Right cardiac atrium (tissue), 5 donors: ENCODE measurements at regions not wholly inside any gene's neighbourhood (a gene's known extent, or its start where the extent isn't known, plus 50 kb on each side); places are given as distances from the start of the nearest gene placed in this dataset.

ENCODE experiments used
- ATAC-seq, 2 donors: fragments of 200-7000 bp; cut with Tn5 transposase; one replicate each; pipeline versions ENCODE4 v1.8.0 to v1.9.1; 2020; ENCODE audit warnings: moderate library complexity in 2 of 2, mild to moderate bottlenecking in 1 of 2
- DNase-seq, 3 donors: peaks; one replicate each; pipeline ENCODE4 v3.0.0-alpha.2; 2020
- H3K27ac ChIP-seq: one replicate; pipeline ENCODE4 v1.5.1; 2013; ENCODE audit warnings: mild to moderate bottlenecking, low read length, control low read depth, moderate library complexity
- H3K27me3 ChIP-seq: one replicate; pipeline ENCODE4 v1.6.1; 2013; ENCODE audit not compliant: control insufficient read depth, insufficient read depth
- H3K4me1 ChIP-seq: one replicate; pipeline ENCODE4 v1.6.1; 2013; ENCODE audit warnings: low read length; ENCODE audit not compliant: control insufficient read depth, insufficient read depth
- H3K4me3 ChIP-seq: one replicate; pipeline ENCODE4 v1.5.1; 2013; ENCODE audit warnings: low read length, control low read depth
- H3K9me3 ChIP-seq: one replicate; pipeline ENCODE4 v1.6.1; 2013; ENCODE audit warnings: low read length; ENCODE audit not compliant: control insufficient read depth
- WGBS: extraction: QIAGEN DNeasy Blood & Tissue Kit; methylation state at CpG from one replicate; pipeline ENCODE4 v1.1.7; 2013; 5-methylcytosine and 5-hydroxymethylcytosine counted together
- intact Hi-C, 4 donors: fragments of 100-400 bp; cut with DNase I; formaldehyde crosslinking; loops; one replicate each; pipeline versions ENCODE4 v1.11.0 to v1.14.0; 2022 to 2023
- donor health status: healthy with polysubstance abuse.
- donor health status: DM: no; HTN: yes; CAD: no.
- donor health status: DM: no; HTN: no; CAD: no.
- donor health status: DM: no; HTN: yes; CAD: no; lungs with severe emphysema.
- donor health status: DM: yes; HTN: yes; CAD: no.

DNA sequence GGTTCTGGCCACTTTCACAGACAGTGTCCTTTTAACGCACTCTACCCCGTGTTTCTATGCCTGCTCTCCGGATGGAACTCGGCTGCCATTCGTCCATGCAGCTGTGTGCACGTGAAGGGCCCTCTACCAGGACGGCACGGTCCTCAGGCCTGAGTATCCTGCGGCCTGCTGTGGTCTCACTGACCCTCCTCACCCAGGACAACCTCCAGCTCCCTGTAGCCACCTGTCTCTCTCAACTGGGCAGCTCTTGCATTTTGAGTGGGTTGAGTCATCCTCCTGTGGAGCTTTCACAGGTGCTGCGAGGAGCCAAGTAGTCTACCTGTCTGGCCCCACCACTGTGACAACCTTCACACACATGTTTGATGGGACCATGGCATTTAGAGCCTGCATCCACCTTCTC is 321.7 kb upstream of the TSHZ3 start:
- intact Hi-C loops, result no loop called here
- DNase-seq (no peak), ATAC-seq (no peak)
- no peak overlapping the region for H3K4me3 ChIP-seq
- 91% methylated on average over 10 of the region's 10 CpGs for WGBS
- H3K27ac ChIP-seq, result no peak overlapping the region
- no peaks in the 10 kb centered on the region for H3K9me3 ChIP-seq
- no peaks in the 10 kb centered on the region for H3K27me3 ChIP-seq
- H3K4me1 ChIP-seq, result no peaks in the 10 kb centered on the region

DNA sequence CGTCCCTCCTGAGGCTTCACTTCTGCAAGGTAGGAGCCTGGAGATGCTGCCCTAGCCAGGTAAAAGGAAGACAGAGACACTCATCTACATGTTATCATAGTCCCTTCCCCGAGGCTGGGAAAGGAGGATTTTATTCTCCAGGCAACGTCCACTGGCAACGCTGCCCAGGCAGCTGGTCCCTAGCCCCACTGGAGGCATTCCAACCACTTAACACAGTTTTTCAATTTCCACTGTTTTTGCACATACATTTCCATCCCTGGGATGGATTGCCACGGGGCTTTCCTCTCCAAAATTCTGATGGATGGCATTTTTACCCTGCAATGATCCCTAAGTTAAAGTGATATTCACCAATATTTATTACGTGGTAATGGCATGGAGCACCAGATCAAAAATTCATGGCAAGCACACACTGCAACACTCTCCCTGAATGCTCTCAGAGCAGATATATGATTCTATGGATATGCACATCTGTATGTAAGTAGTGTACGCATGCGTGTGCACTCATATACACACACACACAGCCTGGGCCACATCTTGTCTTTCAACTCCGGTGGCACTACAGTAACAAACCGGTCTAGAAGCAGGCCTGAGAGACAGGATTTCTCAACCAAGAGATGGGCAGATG is 322.3 kb upstream of the TSHZ3 start:
- no peaks in the 10 kb centered on the region for H3K9me3 ChIP-seq
- DNase-seq (no peak), ATAC-seq (no peak)
- no peak overlapping the region for H3K4me3 ChIP-seq
- no peaks in the 10 kb centered on the region for H3K4me1 ChIP-seq
- no peaks in the 10 kb centered on the region for H3K27me3 ChIP-seq
- intact Hi-C loops, result no loop called here
- 84% methylated on average over 10 of the region's 10 CpGs for WGBS
- H3K27ac ChIP-seq, result no peak overlapping the region

DNA sequence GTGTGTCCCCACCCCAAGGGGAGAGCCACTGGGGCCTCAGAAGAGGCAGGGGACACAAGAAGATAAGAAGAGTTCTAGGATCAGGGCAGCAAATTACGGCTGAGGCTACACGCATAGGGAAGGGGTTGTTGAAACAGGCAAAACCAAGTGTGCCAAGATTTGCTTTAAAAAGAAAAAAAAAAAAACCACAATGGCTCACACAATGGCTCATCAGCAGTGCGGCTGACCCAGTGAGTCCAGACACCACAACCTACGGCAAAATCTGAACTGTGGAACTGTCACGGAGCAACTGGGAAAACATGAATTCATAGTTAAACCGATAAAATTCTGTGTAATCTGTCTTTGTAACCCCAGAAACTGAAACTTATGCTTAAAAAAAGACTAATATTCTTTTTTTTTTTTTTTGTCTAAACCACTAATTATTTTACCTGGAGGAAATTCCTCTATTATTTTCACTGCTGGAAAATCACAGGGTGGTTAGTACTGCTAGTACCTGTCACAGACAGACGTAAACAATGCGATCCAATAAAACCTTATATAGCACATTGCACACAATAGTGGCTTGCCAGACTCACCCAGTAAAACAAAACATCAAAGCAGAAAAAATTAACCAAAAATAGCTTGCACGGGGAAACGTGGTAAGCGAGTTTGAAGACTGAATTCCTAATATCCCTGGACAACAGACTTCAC is 325.4 kb upstream of the TSHZ3 start:
- DNase-seq, result no peak
- ATAC-seq, result no peak
- no peaks in the 10 kb centered on the region for H3K9me3 ChIP-seq
- no peak overlapping the region for H3K27ac ChIP-seq
- no peaks in the 10 kb centered on the region for H3K27me3 ChIP-seq
- intact Hi-C loops, result no loop called here
- no peak overlapping the region for H3K4me3 ChIP-seq
- WGBS, result 50% methylated on average over 11 of the region's 11 CpGs
- H3K4me1 ChIP-seq, result no peaks in the 10 kb centered on the region

DNA sequence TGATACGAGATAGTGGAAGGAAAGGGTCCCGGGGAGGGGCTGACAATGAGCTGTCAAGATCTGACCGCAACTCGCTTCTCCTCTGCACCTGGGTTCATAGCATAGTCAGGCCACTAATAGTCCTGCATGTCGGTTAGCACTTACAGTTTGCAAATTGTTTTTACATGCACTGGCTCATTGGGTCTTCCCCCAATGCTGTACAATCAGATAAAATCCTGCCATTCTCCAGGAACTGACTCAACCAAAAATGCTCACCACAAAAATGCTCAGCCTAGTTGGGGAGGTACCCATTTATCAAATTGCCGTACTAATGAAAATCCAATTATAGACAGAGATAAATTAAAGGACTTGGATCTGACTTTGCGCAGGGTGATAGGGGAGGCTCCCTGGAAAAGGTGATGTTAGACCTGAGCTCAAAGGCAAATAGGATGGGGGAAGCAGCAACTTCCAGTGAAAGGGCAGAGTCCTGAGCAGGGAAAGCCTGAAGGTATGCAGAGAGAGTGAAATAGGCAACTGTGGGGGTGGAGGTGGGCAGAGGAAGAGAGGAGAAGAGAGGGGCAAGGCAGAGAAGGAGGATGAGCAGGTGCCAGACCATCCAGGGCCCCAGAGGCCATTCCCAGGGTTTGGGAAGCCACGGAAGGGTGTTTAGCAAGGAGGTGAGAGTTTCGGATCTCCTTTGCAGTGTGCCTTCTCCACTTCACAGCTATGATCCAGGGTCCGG is 326.1 kb upstream of the TSHZ3 start:
- WGBS, result 71% methylated on average over 10 of the region's 10 CpGs
- intact Hi-C loops, result no loop called here
- DNase-seq, result no peak
- Histone ChIP-seq H3K27me3 (no peaks in the 10 kb centered on the region), H3K4me3 (no peak overlapping the region), H3K4me1 (no peaks in the 10 kb centered on the region), H3K9me3 (no peaks in the 10 kb centered on the region), H3K27ac (no peak overlapping the region)
- no peak for ATAC-seq

DNA sequence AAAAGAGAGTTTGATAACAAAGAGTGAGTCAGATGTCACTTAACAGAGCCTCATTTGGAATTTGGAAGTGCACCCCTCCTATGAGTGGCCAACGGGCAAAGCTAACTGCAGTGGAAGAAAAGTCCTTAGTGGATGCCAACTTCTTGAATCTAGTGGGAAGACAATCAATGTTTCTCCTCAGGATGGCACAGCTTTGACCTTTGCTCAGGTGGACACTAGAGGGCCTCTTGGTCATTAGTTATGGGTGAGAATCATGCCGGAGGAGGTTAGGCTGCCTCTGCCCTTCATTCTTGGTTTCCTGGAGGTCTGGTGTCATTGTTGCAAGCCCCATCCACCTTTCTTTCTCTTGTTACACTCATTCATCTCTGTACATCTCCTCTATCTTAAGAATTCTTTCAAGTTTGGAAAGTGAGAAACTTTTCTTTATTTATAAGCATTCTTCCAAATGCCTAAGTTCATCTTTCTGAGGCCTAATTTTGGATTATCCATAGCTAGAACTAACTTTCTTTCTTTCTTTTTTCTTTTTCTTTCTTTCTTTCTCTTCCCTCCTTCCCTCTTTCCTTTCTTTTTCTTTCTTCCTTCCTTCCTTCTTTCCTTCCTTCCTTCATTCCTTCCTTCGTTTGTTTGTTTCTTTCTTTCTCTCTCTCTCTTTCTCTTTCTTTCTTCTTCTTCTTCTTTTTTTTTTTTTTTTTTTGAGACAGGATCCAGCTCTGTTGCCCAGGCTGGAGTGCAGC is 327.2 kb upstream of the TSHZ3 start:
- Histone ChIP-seq H3K27ac (no peak overlapping the region), H3K4me1 (no peaks in the 10 kb centered on the region), H3K27me3 (no peaks in the 10 kb centered on the region), H3K9me3 (no peaks in the 10 kb centered on the region), H3K4me3 (no peak overlapping the region)
- 47% methylated on average over 3 of the region's 3 CpGs for WGBS
- intact Hi-C loops, result no loop called here
- ATAC-seq (no peak), DNase-seq (no peak)

DNA sequence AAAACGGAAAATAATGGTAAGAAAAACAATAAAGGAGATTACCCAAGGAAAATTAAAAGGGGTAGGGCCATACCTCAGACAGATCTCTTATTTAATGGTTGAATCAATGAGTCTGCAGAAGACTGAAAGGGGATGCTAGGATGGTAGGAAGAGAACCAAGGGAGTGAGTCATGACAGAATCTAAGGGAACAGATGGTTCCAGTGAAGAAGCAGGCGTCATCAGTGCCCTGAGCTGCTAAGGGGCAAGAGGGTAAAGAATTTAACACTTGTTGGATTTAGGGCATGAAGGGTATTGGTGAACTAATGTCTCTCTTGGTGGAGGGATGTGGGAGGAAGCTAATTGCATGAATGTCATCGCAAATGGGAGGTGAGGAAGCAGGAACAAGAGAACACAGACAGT is 329.2 kb upstream of the TSHZ3 start:
- intact Hi-C loops, result no loop called here
- DNase-seq (no peak), ATAC-seq (no peak)
- Histone ChIP-seq H3K4me3 (no peak overlapping the region), H3K27ac (no peak overlapping the region), H3K4me1 (no peaks in the 10 kb centered on the region), H3K27me3 (no peaks in the 10 kb centered on the region), H3K9me3 (no peaks in the 10 kb centered on the region)
- 69% methylated on average over 3 of the region's 3 CpGs for WGBS

DNA sequence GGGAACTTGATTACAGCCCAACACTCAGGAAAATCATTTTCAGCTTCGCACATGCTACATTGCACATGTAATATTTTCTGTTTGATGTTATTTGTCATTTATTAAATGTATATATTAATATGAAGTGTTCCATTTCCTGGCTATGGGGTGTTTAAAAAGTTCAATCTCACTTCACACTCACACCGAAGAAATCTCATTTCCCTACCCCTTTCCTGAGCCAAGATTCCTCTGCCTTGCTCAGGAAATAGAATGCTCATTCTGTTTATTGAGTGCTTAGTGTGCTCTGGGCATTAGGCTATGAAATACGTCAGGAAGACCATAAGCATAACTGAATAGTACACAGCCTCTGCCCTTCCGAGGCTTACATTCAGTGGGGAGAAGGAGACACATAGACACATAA is 331.9 kb upstream of the TSHZ3 start:
- ATAC-seq (no peak), DNase-seq (no peak)
- intact Hi-C loops, result no loop called here
- Histone ChIP-seq H3K9me3 (no peaks in the 10 kb centered on the region), H3K4me3 (no peak overlapping the region), H3K4me1 (no peaks in the 10 kb centered on the region), H3K27me3 (no peaks in the 10 kb centered on the region), H3K27ac (no peak overlapping the region)
- WGBS, result 42% methylated on average over 4 of the region's 4 CpGs

DNA sequence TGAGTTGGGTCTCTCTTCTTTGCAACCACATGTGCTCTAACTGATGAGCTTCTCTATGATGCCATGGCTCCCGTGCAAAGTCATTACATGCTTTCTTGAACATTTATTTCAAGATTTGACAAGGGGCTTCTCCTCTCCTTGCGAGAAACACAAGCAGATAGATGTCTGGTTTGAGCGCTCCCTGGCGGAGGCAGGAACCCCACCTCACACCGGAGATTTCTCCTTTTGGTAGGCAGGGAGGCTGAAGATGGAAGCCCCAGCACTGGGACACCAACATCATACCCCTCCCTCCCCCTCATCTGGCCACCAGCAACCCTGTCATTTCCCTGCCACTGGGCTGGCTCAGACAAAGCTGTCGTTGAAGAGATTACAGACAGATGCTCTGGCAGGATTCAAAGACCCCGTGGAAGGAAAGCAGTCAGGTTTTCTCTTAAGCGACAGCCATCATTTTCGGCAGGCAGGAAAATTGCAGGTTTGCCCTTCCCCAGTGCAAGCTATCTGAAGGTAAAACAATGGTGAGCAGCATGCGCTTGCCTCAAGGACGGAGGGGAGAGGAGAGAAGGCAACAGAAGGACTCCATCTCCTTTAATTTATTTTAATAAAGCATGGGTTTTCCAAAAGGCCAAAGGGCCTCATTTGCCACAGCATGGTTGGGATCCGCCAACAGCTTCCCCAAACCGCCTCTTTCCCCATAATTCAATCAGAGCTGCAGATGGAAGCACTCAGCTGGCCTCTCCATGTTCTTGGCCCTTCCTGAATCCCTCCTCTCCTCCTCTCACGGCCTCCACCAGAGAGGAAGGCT is 344.1 kb upstream of the TSHZ3 start:
- Histone ChIP-seq H3K27me3 (no peaks in the 10 kb centered on the region), H3K4me3 (no peak overlapping the region), H3K9me3 (no peaks in the 10 kb centered on the region), H3K27ac (no peak overlapping the region), H3K4me1 (no peaks in the 10 kb centered on the region)
- DNase-seq (no peak), ATAC-seq (no peak)
- 76% methylated on average over 14 of the region's 14 CpGs for WGBS
- intact Hi-C loops, result no loop called here

DNA sequence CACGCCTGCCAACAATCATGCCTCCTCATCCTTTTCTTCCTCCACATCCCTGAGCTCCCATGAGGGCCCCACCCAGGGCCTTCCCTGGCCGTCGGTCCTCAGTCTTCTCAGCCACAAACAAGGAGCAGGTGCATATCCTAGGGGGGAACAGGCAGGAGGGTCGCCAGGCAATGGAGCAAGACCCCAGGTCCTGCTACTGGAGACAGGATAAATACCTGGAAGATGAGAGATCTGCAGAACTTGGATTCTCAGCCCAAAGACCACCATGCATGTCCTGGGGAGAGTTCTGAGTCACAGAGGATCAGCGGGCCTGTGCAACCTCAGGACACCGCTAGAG is 344.7 kb upstream of the TSHZ3 start:
- intact Hi-C loops, result no loop called here
- H3K9me3 ChIP-seq, result no peaks in the 10 kb centered on the region
- no peak for ATAC-seq
- no peak overlapping the region for H3K27ac ChIP-seq
- no peak for DNase-seq
- H3K4me3 ChIP-seq, result no peak overlapping the region
- 82% methylated on average over 6 of the region's 6 CpGs for WGBS
- H3K27me3 ChIP-seq, result no peaks in the 10 kb centered on the region
- no peaks in the 10 kb centered on the region for H3K4me1 ChIP-seq

DNA sequence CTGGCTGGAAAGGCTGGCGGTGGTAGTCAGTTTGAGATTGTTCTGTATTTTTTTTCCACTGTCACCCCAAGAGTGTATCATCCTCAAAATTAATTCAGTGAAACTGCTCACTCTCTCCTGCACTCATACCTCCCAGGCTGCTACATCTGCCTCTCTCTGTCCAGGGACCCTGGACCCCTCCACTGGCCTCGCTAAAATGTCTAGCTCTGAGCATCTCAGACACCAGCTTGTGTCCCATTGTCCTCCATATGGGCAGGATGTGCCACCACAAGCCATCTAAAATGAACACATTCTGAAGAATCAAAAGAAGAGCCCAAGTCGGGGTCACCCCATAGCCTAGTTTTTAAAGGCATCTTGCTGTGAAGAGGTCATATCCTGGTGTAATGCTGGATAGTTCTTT is 345.5 kb upstream of the TSHZ3 start:
- no peak for DNase-seq
- ATAC-seq, result no peak
- Histone ChIP-seq H3K27me3 (no peaks in the 10 kb centered on the region), H3K27ac (no peak overlapping the region), H3K9me3 (no peaks in the 10 kb centered on the region), H3K4me1 (no peaks in the 10 kb centered on the region), H3K4me3 (no peak overlapping the region)
- intact Hi-C loops, result no loop called here
- 87% methylated on average over 3 of the region's 3 CpGs for WGBS
